GM19238 (cell line): ENCODE measurements at regions not wholly inside any gene's neighbourhood (a gene's known extent, or its start where the extent isn't known, plus 50 kb on each side); places are given as distances from the start of the nearest gene placed in this dataset.
"Not testable (repeated sequence)": the region's sequence is repeated elsewhere in the genome, so short reads cannot be mapped to it uniquely, and the experiment has no call there.

Experiments used
- DNase-seq: peaks from one replicate; pipeline ENCODE4 v3.0.0; 2011; ENCODE audit warnings: low spot score; ENCODE audit not compliant: insufficient read length

GRCh38 chr18:27382567-27383216 is 197.6 kb upstream of the CHST9 start:
- no peak for DNase-seq

- DNase-seq = no peak
Measured at GRCh38 chr18:27378431-27379095, 193.5 kb upstream of the CHST9 start.

- no peak for DNase-seq
Measured at GRCh38 chr18:27377251-27377650, 192.1 kb upstream of the CHST9 start.

- DNase-seq = no peak
Measured at GRCh38 chr18:27372386-27372785, 187.3 kb upstream of the CHST9 start.

- DNase-seq = no peak
Measured at GRCh38 chr18:27366665-27367064, 181.6 kb upstream of the CHST9 start.

- no peak for DNase-seq
Measured at GRCh38 chr18:27366151-27366550, 181.0 kb upstream of the CHST9 start.

- no peak for DNase-seq
Measured at GRCh38 chr18:27363872-27364271, 178.8 kb upstream of the CHST9 start.

- DNase-seq = no peak
Measured at GRCh38 chr18:27361477-27361876, 176.4 kb upstream of the CHST9 start.

- no peak for DNase-seq
Measured at GRCh38 chr18:27355308-27355707, 170.2 kb upstream of the CHST9 start.

- no peak for DNase-seq
Measured at GRCh38 chr18:27353273-27353672, 168.2 kb upstream of the CHST9 start.

- no peak for DNase-seq
Measured at GRCh38 chr18:27349284-27349882, 164.3 kb upstream of the CHST9 start.

- no peak for DNase-seq
Measured at GRCh38 chr18:27331606-27332005, 146.5 kb upstream of the CHST9 start.

GRCh38 chr18:27314996-27315395 is 129.9 kb upstream of the CHST9 start:
- no peak for DNase-seq

- no peak for DNase-seq
Measured at GRCh38 chr18:27313678-27314077, 128.6 kb upstream of the CHST9 start.

GRCh38 chr18:27312853-27313252 is 127.7 kb upstream of the CHST9 start:
- DNase-seq = no peak

- DNase-seq = no peak
Measured at GRCh38 chr18:27312153-27312552, 127.0 kb upstream of the CHST9 start.

GRCh38 chr18:27311114-27311513 is 126.0 kb upstream of the CHST9 start:
- DNase-seq = no peak

GRCh38 chr18:27301615-27302378 is 116.7 kb upstream of the CHST9 start:
- no peak for DNase-seq

GRCh38 chr18:27298214-27298804 is 113.2 kb upstream of the CHST9 start:
- no peak for DNase-seq

GRCh38 chr18:27285973-27286562 is 101.0 kb upstream of the CHST9 start:
- DNase-seq = not testable (repeated sequence)

GRCh38 chr18:27278131-27278530 is 93.0 kb upstream of the CHST9 start:
- DNase-seq = no peak
